HEK293 (cell line): ENCODE measurements at regions not wholly inside any gene's neighbourhood (a gene's known extent, or its start where the extent isn't known, plus 50 kb on each side); places are given as distances from the start of the nearest gene placed in this dataset.

Experiments used
- CTCF ChIP-seq: fragments of 450-650 bp; formaldehyde crosslinking; IDR thresholded peaks from 2 replicates; pipeline ENCODE4 v1.5.1; 2016; ENCODE audit warnings: missing biosample characterization, missing genetic modification characterization
- PRDM2 ChIP-seq: fragments of 450-650 bp; formaldehyde crosslinking; IDR thresholded peaks from 2 replicates; pipeline ENCODE4 v1.5.1; 2016; ENCODE audit warnings: missing biosample characterization, missing genetic modification characterization, borderline replicate concordance
- TCF7L2 ChIP-seq: IDR thresholded peaks from 2 replicates; pipeline ENCODE4 v1.6.1; 2011; ENCODE audit warnings: low read depth, mild to moderate bottlenecking, inconsistent platforms, low read length, moderate library complexity, borderline replicate concordance
- YY1 ChIP-seq: fragments of 450-650 bp; formaldehyde crosslinking; IDR thresholded peaks from 2 replicates; pipeline ENCODE4 v1.5.1; 2018; ENCODE audit warnings: missing biosample characterization, missing genetic modification characterization
- ZNF174 ChIP-seq: fragments of 450-650 bp; formaldehyde crosslinking; IDR thresholded peaks from 2 replicates; pipeline ENCODE4 v1.5.0; 2017; ENCODE audit warnings: missing biosample characterization, mild to moderate bottlenecking, missing genetic modification characterization
- ZNF23 ChIP-seq: fragments of 450-650 bp; formaldehyde crosslinking; IDR thresholded peaks from 2 replicates; pipeline ENCODE4 v1.5.1; 2016; ENCODE audit warnings: missing biosample characterization, missing genetic modification characterization, borderline replicate concordance
- ZNF660 ChIP-seq: fragments of 450-650 bp; IDR thresholded peaks from 2 replicates; pipeline ENCODE4 v1.5.1; 2018; ENCODE audit warnings: missing biosample characterization, mild to moderate bottlenecking, missing genetic modification characterization
- ZNF830 ChIP-seq: fragments of 450-650 bp; IDR thresholded peaks from 2 replicates; pipeline ENCODE4 v1.5.0; 2018; ENCODE audit warnings: missing biosample characterization, missing genetic modification characterization, low read depth, mild to moderate bottlenecking, moderate library complexity
- ZNF837 ChIP-seq: fragments of 450-650 bp; formaldehyde crosslinking; IDR thresholded peaks from 2 replicates; pipeline ENCODE4 v1.5.1; 2016; ENCODE audit warnings: missing biosample characterization, missing genetic modification characterization

- TF ChIP-seq ZNF660 (tag by site-specific recombination) (no peak), CTCF (no peak), ZNF23 (tag by site-specific recombination) (no peak), ZNF830 (tag by site-specific recombination) (no peak), ZNF174 (tag by site-specific recombination) (no peak), TCF7L2 (no peak), PRDM2 (tag by site-specific recombination) (no peak), ZNF837 (tag by site-specific recombination) (no peak), YY1 (tag by site-specific recombination) (no peak)
Measured at GRCh38 chr5:103424453-103425205, 138.0 kb downstream of the NUDT12 start.
